Liver (tissue), 3 donors: ENCODE measurements at regions not wholly inside any gene's neighbourhood (a gene's known extent, or its start where the extent isn't known, plus 50 kb on each side); places are given as distances from the start of the nearest gene placed in this dataset.

Experiments
- CTCF ChIP-seq: fragments of 150-350 bp; IDR thresholded peaks from 2 replicates; pipeline ENCODE4 v1.5.1; 2017; ENCODE audit warnings: improper control_type of control experiment, low read depth, low read length; ENCODE audit not compliant: missing input control
- FOXA1 ChIP-seq: IDR thresholded peaks from 2 replicates; pipeline ENCODE4 v1.6.1; 2016; ENCODE audit warnings: antibody characterized with exemption
- GABPA ChIP-seq, 2 donors: IDR thresholded peaks in 1 of 2; conservative IDR thresholded peaks in 1 of 2; 2 replicates each; pipeline ENCODE4 v1.6.1; 2016; ENCODE audit warnings: antibody characterized with exemption in 2 of 2, mild to moderate bottlenecking in 1 of 2, moderate library complexity in 1 of 2
- HNF4G ChIP-seq: IDR thresholded peaks from 2 replicates; pipeline ENCODE4 v1.6.1; 2016; ENCODE audit warnings: antibody characterized with exemption
- JUND ChIP-seq, 2 donors: IDR thresholded peaks; 2 replicates each; pipeline ENCODE4 v1.6.1; 2016; ENCODE audit warnings: antibody characterized with exemption in 2 of 2
- MAX ChIP-seq: IDR thresholded peaks from 2 replicates; pipeline ENCODE4 v1.6.1; 2016; ENCODE audit warnings: antibody characterized with exemption
- RAD21 ChIP-seq, 2 donors: IDR thresholded peaks; 2 replicates each; pipeline ENCODE4 v1.6.1; 2016; ENCODE audit warnings: antibody characterized with exemption in 2 of 2, mild to moderate bottlenecking in 2 of 2
- REST ChIP-seq: IDR thresholded peaks from 2 replicates; pipeline ENCODE4 v1.6.1; 2016; ENCODE audit warnings: antibody characterized with exemption, mild to moderate bottlenecking
- SP1 ChIP-seq: IDR thresholded peaks from 2 replicates; pipeline ENCODE4 v1.6.1; 2018; ENCODE audit warnings: antibody characterized with exemption, mild to moderate bottlenecking
- TAF1 ChIP-seq: conservative IDR thresholded peaks from 2 replicates; pipeline ENCODE4 v1.6.1; 2016; ENCODE audit warnings: antibody characterized with exemption, mild to moderate bottlenecking
- donor health status: healthy.
- donor health status: healthy.

GRCh38 chr6:163903541-163903940 lies 489.0 kb downstream of the QKI start:
- TF ChIP-seq CTCF (no peak), REST (no peak), RAD21 (IDR thresholded peaks at IDR 0.05) (no peak), MAX (no peak), SP1 (no peak), JUND (IDR thresholded peaks at IDR 0.05) (no peak), TAF1 (no peak), GABPA (IDR thresholded peaks at IDR 0.05 in 1 of 2, conservative IDR thresholded peaks at IDR 0.05 in 1 of 2) (no peak), FOXA1 (no peak), HNF4G (no peak)
